ENCODE measurements at regions not wholly inside any gene's neighbourhood (a gene's known extent, or its start where the extent isn't known, plus 50 kb on each side); places are given as distances from the start of the nearest gene placed in this dataset.

- intact Hi-C loops (cut with DNase I) = no loop called here
- TF ChIP-seq CTCF (IDR thresholded peaks at IDR 0.05) = no peak
- TF ChIP-seq POLR2A (IDR thresholded peaks at IDR 0.05) = no peak
- Histone ChIP-seq H3K4me3 (replicated peaks in 1 of 3) (no peak overlapping the region), H3K27me3 (no peaks in the 10 kb centered on the region), H3K4me1 (no peaks in the 10 kb centered on the region), H3K36me3 (no peaks in the 10 kb centered on the region), H3K27ac (no peak overlapping the region), H3K9me3 (no peaks in the 10 kb centered on the region)
- DNase-seq = no peak
Measured at GRCh38 chr5:88545338-88545737, 276.7 kb upstream of the TMEM161B start.

DNA sequence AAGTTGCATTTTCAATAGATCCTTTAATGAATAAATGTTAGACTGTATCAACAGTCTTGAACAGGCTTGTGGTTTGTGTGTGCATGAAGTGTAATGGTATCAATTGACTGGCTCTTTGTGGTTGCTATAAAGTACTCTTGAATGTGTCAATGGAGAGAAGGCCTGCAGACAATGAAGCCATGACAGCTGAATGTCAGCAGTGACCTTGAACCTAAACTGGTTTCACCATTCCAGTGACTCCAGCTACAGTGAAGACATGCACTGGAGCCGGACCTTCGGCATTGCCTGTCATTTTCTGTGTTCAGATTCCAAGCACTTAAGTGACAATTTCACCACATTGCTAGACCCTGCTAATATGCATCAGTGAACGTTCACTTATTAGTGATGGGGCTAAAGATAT, 276.0 kb upstream of the TMEM161B start:
- no peak overlapping the region for H3K4me3 ChIP-seq (replicated peaks in 1 of 3)
- intact Hi-C loops (cut with DNase I) = no loop called here

DNA sequence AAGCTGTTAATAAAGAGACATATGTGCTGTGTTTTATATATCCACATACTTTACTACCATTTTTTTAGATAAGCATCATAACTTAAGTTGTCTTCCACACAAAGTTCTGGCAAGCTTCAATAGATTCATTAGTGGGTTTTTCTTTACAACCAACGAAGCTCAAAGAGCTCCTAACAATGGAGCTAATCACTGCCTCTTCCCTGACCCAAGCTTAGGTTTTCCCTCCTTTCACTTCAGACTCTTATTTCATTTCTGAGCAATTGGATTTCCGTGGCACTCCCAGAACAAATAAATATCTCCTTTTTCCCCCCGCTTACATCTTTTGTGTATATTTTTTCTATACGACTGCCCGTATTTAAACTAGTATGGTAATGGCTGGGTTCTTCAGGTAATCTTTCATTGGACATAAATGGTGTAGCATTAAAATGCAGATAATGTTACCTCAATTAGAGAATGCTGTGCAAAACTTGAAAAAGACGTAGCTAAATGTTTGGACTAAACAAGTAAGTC, 275.5 kb upstream of the TMEM161B start:
- intact Hi-C loops (cut with DNase I) = no loop called here
- no peak for DNase-seq
- no peak for TF ChIP-seq POLR2A (IDR thresholded peaks at IDR 0.05)
- Histone ChIP-seq H3K27me3 (no peaks in the 10 kb centered on the region), H3K9me3 (no peaks in the 10 kb centered on the region), H3K27ac (no peak overlapping the region), H3K4me1 (no peaks in the 10 kb centered on the region), H3K4me3 (replicated peaks in 1 of 3) (no peak overlapping the region), H3K36me3 (no peaks in the 10 kb centered on the region)
- WGBS, 2 donors = 75 to 81% methylated on average over 6 of the region's 6 CpGs

More for the DNA sequence above, 276.0 kb upstream of the TMEM161B start:
- WGBS, 2 donors = 88 to 90% methylated on average over 3 of the region's 3 CpGs
- Histone ChIP-seq H3K27me3 (no peaks in the 10 kb centered on the region), H3K36me3 (no peaks in the 10 kb centered on the region), H3K9me3 (no peaks in the 10 kb centered on the region), H3K27ac (no peak overlapping the region), H3K4me1 (no peaks in the 10 kb centered on the region)
- TF ChIP-seq CTCF (IDR thresholded peaks at IDR 0.05) (no peak), POLR2A (IDR thresholded peaks at IDR 0.05) (no peak)
- no peak for DNase-seq

- H3K36me3 ChIP-seq = no peaks in the 10 kb centered on the region
- H3K4me1 ChIP-seq = no peaks in the 10 kb centered on the region
- no peak overlapping the region for H3K4me3 ChIP-seq (replicated peaks in 1 of 3)
- no peaks in the 10 kb centered on the region for H3K27me3 ChIP-seq
- H3K27ac ChIP-seq = no peak overlapping the region
- no peak for DNase-seq
- intact Hi-C loops (cut with DNase I) = no loop called here
- no peak for TF ChIP-seq CTCF (IDR thresholded peaks at IDR 0.05)
- no peak for TF ChIP-seq POLR2A (IDR thresholded peaks at IDR 0.05)
- no peaks in the 10 kb centered on the region for H3K9me3 ChIP-seq
Measured at GRCh38 chr5:88542786-88543185, 274.1 kb upstream of the TMEM161B start.

- 83 to 85% methylated on average over 6 of the region's 6 CpGs for WGBS, 2 donors
- Histone ChIP-seq H3K4me1 (no peaks in the 10 kb centered on the region), H3K36me3 (no peaks in the 10 kb centered on the region), H3K27me3 (no peaks in the 10 kb centered on the region), H3K27ac (no peak overlapping the region), H3K9me3 (no peaks in the 10 kb centered on the region), H3K4me3 (replicated peaks in 1 of 3) (no peak overlapping the region)
- TF ChIP-seq POLR2A (IDR thresholded peaks at IDR 0.05) (no peak), CTCF (IDR thresholded peaks at IDR 0.05) (no peak)
- intact Hi-C loops (cut with DNase I) = no loop called here
- no peak for DNase-seq
Measured at GRCh38 chr5:88540471-88541115, 271.9 kb upstream of the TMEM161B start.

Measured in thyroid gland (tissue), 4 donors.